ENCODE measurements at regions not wholly inside any gene's neighbourhood (a gene's known extent, or its start where the extent isn't known, plus 50 kb on each side); places are given as distances from the start of the nearest gene placed in this dataset.
"Not testable (repeated sequence)": the region's sequence is repeated elsewhere in the genome, so short reads cannot be mapped to it uniquely, and the experiment has no call there.

- intact Hi-C loops (cut with DNase I), result no loop called here
Observed at GRCh38 chr6:15739867-15740266, 77.0 kb upstream of the DTNBP1 start.

DNA sequence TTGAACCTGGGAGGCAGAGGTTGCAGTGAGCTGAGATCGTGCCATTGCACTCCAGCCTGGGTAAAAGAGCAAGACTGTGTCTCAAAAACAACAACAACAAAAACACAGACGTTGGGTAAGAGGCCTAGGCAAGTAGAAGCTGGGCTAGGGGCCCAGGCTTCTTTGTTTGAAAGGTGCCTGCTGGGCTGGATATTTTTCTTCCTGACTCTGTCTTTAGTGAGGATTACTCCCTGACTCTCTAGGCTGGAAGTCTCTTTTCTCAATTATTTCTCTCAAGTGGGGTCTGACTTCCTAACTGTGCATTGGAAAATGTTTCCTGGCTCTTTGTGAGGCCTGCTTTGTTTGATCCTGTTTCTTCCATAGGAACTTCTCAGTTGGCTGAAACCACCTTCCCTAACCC lies 76.5 kb upstream of the DTNBP1 start:
- intact Hi-C loops (cut with DNase I), result no loop called here
- no peak for DNase-seq
- Histone ChIP-seq H3K27me3 (ENCODE audit: low read depth) (no peaks in the 10 kb centered on the region), H3K4me3 (no peak overlapping the region), H3K4me1 (no peaks in the 10 kb centered on the region), H3K27ac (no peak overlapping the region), H3K36me3 (no peaks in the 10 kb centered on the region), H3K9me3 (no peaks in the 10 kb centered on the region)
- no peak for ATAC-seq
- TF ChIP-seq, protein P1, sequence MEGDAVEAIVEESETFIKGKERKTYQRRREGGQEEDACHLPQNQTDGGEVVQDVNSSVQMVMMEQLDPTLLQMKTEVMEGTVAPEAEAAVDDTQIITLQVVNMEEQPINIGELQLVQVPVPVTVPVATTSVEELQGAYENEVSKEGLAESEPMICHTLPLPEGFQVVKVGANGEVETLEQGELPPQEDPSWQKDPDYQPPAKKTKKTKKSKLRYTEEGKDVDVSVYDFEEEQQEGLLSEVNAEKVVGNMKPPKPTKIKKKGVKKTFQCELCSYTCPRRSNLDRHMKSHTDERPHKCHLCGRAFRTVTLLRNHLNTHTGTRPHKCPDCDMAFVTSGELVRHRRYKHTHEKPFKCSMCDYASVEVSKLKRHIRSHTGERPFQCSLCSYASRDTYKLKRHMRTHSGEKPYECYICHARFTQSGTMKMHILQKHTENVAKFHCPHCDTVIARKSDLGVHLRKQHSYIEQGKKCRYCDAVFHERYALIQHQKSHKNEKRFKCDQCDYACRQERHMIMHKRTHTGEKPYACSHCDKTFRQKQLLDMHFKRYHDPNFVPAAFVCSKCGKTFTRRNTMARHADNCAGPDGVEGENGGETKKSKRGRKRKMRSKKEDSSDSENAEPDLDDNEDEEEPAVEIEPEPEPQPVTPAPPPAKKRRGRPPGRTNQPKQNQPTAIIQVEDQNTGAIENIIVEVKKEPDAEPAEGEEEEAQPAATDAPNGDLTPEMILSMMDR (IDR thresholded peaks at IDR 0.05), result no peak

More at GRCh38 chr6:15739867-15740266, 77.0 kb upstream of the DTNBP1 start:
- DNase-seq (no peak), ATAC-seq (no peak)
- no peak overlapping the region for H3K4me3 ChIP-seq
- TF ChIP-seq, protein P1 (IDR thresholded peaks at IDR 0.05), result no peak
- no peaks in the 10 kb centered on the region for H3K9me3 ChIP-seq
- no peaks in the 10 kb centered on the region for H3K36me3 ChIP-seq
- H3K27me3 ChIP-seq (ENCODE audit: low read depth), result no peaks in the 10 kb centered on the region
- H3K27ac ChIP-seq, result no peak overlapping the region
- no peaks in the 10 kb centered on the region for H3K4me1 ChIP-seq

DNA sequence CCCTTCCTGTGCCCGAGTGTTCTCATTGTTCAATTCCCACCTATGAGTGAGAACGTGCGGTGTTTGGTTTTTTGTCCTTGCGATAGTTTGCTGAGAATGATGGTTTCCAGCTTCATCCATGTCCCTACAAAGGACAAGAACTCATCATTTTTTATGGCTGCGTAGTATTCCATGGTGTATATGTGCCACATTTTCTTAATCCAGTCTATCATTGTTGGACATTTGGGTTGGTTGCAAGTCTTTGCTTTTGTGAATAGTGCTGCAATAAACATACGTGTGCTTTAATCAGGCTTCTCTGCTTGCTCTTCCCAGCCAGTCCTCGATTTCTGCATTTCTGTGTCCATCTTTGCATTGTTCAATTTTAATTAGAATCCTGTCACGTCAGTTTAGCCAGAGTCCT lies 75.4 kb upstream of the DTNBP1 start:
- H3K4me3 ChIP-seq; H3K9me3 ChIP-seq; H3K27ac ChIP-seq; intact Hi-C loops (cut with DNase I); DNase-seq; H3K36me3 ChIP-seq; H3K4me1 ChIP-seq; H3K27me3 ChIP-seq (ENCODE audit: low read depth); ATAC-seq: not testable (repeated sequence)

GRCh38 chr6:15736297-15736696 lies 73.5 kb upstream of the DTNBP1 start:
- intact Hi-C loops (cut with DNase I), result no loop called here
- no peaks in the 10 kb centered on the region for H3K9me3 ChIP-seq
- ATAC-seq (no peak), DNase-seq (no peak)
- no peaks in the 10 kb centered on the region for H3K27me3 ChIP-seq (ENCODE audit: low read depth)
- no peak overlapping the region for H3K4me3 ChIP-seq
- TF ChIP-seq, protein P1 (IDR thresholded peaks at IDR 0.05), result no peak
- no peaks in the 10 kb centered on the region for H3K4me1 ChIP-seq
- H3K36me3 ChIP-seq, result no peaks in the 10 kb centered on the region
- H3K27ac ChIP-seq, result no peak overlapping the region

GRCh38 chr6:15735567-15736265 lies 72.9 kb upstream of the DTNBP1 start:
- Histone ChIP-seq H3K27ac (no peak overlapping the region), H3K4me1 (no peaks in the 10 kb centered on the region), H3K27me3 (ENCODE audit: low read depth) (no peaks in the 10 kb centered on the region), H3K36me3 (no peaks in the 10 kb centered on the region), H3K4me3 (no peak overlapping the region), H3K9me3 (no peaks in the 10 kb centered on the region)
- DNase-seq (no peak), ATAC-seq (no peak)
- intact Hi-C loops (cut with DNase I), result no loop called here
- TF ChIP-seq, protein P1 (IDR thresholded peaks at IDR 0.05), result no peak

GRCh38 chr6:15734118-15734897 lies 71.5 kb upstream of the DTNBP1 start:
- H3K27ac ChIP-seq, result no peak overlapping the region
- intact Hi-C loops (cut with DNase I), result no loop called here
- H3K9me3 ChIP-seq, result no peaks in the 10 kb centered on the region
- H3K27me3 ChIP-seq (ENCODE audit: low read depth), result no peaks in the 10 kb centered on the region
- ATAC-seq, result no peak
- no peaks in the 10 kb centered on the region for H3K36me3 ChIP-seq
- H3K4me3 ChIP-seq, result no peak overlapping the region
- no peak for DNase-seq
- TF ChIP-seq, protein P1 (IDR thresholded peaks at IDR 0.05), result no peak
- no peaks in the 10 kb centered on the region for H3K4me1 ChIP-seq

All from lower lobe of right lung (tissue), 2 donors.